ENCODE measurements at regions not wholly inside any gene's neighbourhood (a gene's known extent, or its start where the extent isn't known, plus 50 kb on each side); places are given as distances from the start of the nearest gene placed in this dataset.

DNA sequence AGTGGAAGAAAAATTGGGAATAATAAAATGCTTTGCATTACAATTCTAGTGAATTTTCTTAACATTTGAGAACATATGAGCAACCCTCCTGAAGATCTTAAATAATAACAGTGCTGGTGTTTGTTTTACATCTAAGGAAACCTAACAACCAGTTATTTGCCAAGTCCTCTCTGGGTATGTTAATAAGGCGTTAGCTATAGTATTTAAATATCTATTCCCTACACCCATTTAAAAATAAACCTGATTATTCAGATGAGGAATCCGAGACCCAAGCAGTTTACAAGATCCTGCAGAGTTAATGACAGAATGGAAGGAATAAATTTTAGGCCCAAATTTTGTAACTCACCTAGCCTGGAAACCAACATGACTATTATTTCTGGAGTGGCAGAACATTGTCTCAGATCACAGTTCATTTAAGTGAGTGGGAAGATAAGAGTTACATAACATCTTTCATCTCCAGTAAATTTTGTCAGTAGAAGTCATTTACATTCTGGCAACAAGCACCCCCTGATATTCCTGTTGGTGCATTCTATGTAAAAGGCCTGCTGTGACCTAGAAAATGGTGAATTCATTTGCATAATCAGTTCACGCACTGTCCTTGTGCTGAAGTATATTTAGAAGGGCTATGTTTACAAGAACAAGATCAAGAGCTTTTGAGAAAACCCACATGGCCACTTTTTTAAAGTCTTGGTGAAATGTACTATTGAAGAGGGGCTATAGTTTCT is 148.2 kb downstream of the COX7C start:
- TF ChIP-seq, protein P1, sequence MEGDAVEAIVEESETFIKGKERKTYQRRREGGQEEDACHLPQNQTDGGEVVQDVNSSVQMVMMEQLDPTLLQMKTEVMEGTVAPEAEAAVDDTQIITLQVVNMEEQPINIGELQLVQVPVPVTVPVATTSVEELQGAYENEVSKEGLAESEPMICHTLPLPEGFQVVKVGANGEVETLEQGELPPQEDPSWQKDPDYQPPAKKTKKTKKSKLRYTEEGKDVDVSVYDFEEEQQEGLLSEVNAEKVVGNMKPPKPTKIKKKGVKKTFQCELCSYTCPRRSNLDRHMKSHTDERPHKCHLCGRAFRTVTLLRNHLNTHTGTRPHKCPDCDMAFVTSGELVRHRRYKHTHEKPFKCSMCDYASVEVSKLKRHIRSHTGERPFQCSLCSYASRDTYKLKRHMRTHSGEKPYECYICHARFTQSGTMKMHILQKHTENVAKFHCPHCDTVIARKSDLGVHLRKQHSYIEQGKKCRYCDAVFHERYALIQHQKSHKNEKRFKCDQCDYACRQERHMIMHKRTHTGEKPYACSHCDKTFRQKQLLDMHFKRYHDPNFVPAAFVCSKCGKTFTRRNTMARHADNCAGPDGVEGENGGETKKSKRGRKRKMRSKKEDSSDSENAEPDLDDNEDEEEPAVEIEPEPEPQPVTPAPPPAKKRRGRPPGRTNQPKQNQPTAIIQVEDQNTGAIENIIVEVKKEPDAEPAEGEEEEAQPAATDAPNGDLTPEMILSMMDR (conservative IDR thresholded peaks at IDR 0.05 in 1 of 2, IDR thresholded peaks at IDR 0.05 in 1 of 2; ENCODE audit: low read depth in 1 of 2, low read length in 2 of 2) = no peak
- no peak for TF ChIP-seq EZH2 (IDR thresholded peaks at IDR 0.05; ENCODE audit: low read length, missing control alignments)
